Heart left ventricle (tissue), 13 donors: ENCODE measurements at regions not wholly inside any gene's neighbourhood (a gene's known extent, or its start where the extent isn't known, plus 50 kb on each side); places are given as distances from the start of the nearest gene placed in this dataset.

ENCODE experiments used
- POLR2A ChIP-seq, 2 donors: fragments of 450-650 bp; IDR thresholded peaks; one replicate each; pipeline ENCODE4 v1.6.1; 2017; ENCODE audit warnings: antibody characterized with exemption in 2 of 2, mild to moderate bottlenecking in 2 of 2, moderate library complexity in 2 of 2
- TF ChIP-seq, protein P1 (sequence below), 12 donors: fragments of 200-600 bp; sonication (generic) in 4 of 12; IDR thresholded peaks; one replicate each; pipeline versions ENCODE4 v1.5.0 to v1.8.0; 2018 to 2022; ENCODE audit warnings: antibody characterized with exemption in 12 of 12, mild to moderate bottlenecking in 5 of 12
- donor health status: ischemic (EF 13 %, LVEDD 7.1; RV severe dilation, severe dysfunction).
- donor health status: DM: no; HTN: yes; CAD: no.
- donor health status: DM: no; HTN: no; CAD: no.
- donor health status: ischemic (EF 25% LVEDD 6.9; RV normal size, moderate dysfunction).
- donor health status: ischemic (EF 25% LVEDD 5.7; RV mildly dilated, moderate dysfunction).
- donor health status: ischemic (EF 35%, LVEDD 5.7; RV mildly dilated, moderate dysfunction).
- donor health status: nonischemic (EF 11% LVEDD 7.7; RV severe dilation, severe dysfunction).
- donor health status: DM: yes; HTN: yes; CAD: no.
- donor health status: PGD.
- donor health status: ischemic (EF 29% LVEDD 5.4; RV normal size, mild dysfunction).
- donor health status: nonischemic (EF 23%, LVEDD 6.1; RV moderate dilation, normal function).

- TF ChIP-seq, protein P1, sequence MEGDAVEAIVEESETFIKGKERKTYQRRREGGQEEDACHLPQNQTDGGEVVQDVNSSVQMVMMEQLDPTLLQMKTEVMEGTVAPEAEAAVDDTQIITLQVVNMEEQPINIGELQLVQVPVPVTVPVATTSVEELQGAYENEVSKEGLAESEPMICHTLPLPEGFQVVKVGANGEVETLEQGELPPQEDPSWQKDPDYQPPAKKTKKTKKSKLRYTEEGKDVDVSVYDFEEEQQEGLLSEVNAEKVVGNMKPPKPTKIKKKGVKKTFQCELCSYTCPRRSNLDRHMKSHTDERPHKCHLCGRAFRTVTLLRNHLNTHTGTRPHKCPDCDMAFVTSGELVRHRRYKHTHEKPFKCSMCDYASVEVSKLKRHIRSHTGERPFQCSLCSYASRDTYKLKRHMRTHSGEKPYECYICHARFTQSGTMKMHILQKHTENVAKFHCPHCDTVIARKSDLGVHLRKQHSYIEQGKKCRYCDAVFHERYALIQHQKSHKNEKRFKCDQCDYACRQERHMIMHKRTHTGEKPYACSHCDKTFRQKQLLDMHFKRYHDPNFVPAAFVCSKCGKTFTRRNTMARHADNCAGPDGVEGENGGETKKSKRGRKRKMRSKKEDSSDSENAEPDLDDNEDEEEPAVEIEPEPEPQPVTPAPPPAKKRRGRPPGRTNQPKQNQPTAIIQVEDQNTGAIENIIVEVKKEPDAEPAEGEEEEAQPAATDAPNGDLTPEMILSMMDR (IDR thresholded peaks at IDR 0.05), result no peak
- TF ChIP-seq POLR2A (IDR thresholded peaks at IDR 0.05), result no peak
Observed at GRCh38 chr2:126345691-126346090, 310.3 kb upstream of the GYPC start.
